H1 (cell line): ENCODE measurements at regions not wholly inside any gene's neighbourhood (a gene's known extent, or its start where the extent isn't known, plus 50 kb on each side); places are given as distances from the start of the nearest gene placed in this dataset.

ENCODE experiments used
- ASH2L ChIP-seq: fragments of 200-600, 300-600 bp; sonication (generic); IDR thresholded peaks from one replicate; pipeline ENCODE4 v1.7.1; 2017; ENCODE audit warnings: low read length
- EZH2 ChIP-seq: fragments of 200-600 bp; sonication (generic); IDR thresholded peaks from 2 replicates; pipeline ENCODE4 v1.7.1; 2012; ENCODE audit warnings: low read depth, mild to moderate bottlenecking, moderate library complexity, low read length, inconsistent platforms; ENCODE audit not compliant: severe bottlenecking
- KDM1A ChIP-seq: fragments of 200-600, 300-600 bp; sonication (generic); IDR thresholded peaks from 2 replicates; pipeline ENCODE4 v1.7.1; 2016; ENCODE audit warnings: mild to moderate bottlenecking, low read length, borderline replicate concordance
- NANOG ChIP-seq: IDR thresholded peaks from 2 replicates; pipeline ENCODE4 v1.6.1; 2011; ENCODE audit warnings: low read length, low read depth, mild to moderate bottlenecking, inconsistent platforms; ENCODE audit not compliant: insufficient read depth, poor library complexity, severe bottlenecking
- SP1 ChIP-seq: IDR thresholded peaks from 2 replicates; pipeline ENCODE4 v1.6.1; 2011; ENCODE audit warnings: low read depth, low read length
- SRF ChIP-seq: IDR thresholded peaks from 2 replicates; pipeline ENCODE4 v1.6.1; 2011; ENCODE audit warnings: mild to moderate bottlenecking, low read depth, low read length, moderate library complexity
- TF ChIP-seq, protein P1 (sequence below): fragments of 300-600 bp; sonication (generic); IDR thresholded peaks from 2 replicates; pipeline ENCODE4 v1.7.1; 2012; ENCODE audit warnings: low read length, moderate library complexity, mild to moderate bottlenecking, inconsistent platforms; ENCODE audit not compliant: insufficient replicate concordance
- TF ChIP-seq, protein P2 (sequence below): IDR thresholded peaks from 2 replicates; pipeline ENCODE4 v1.6.1; 2011; ENCODE audit warnings: low read length, improper control_type of control experiment

- TF ChIP-seq, protein P1, sequence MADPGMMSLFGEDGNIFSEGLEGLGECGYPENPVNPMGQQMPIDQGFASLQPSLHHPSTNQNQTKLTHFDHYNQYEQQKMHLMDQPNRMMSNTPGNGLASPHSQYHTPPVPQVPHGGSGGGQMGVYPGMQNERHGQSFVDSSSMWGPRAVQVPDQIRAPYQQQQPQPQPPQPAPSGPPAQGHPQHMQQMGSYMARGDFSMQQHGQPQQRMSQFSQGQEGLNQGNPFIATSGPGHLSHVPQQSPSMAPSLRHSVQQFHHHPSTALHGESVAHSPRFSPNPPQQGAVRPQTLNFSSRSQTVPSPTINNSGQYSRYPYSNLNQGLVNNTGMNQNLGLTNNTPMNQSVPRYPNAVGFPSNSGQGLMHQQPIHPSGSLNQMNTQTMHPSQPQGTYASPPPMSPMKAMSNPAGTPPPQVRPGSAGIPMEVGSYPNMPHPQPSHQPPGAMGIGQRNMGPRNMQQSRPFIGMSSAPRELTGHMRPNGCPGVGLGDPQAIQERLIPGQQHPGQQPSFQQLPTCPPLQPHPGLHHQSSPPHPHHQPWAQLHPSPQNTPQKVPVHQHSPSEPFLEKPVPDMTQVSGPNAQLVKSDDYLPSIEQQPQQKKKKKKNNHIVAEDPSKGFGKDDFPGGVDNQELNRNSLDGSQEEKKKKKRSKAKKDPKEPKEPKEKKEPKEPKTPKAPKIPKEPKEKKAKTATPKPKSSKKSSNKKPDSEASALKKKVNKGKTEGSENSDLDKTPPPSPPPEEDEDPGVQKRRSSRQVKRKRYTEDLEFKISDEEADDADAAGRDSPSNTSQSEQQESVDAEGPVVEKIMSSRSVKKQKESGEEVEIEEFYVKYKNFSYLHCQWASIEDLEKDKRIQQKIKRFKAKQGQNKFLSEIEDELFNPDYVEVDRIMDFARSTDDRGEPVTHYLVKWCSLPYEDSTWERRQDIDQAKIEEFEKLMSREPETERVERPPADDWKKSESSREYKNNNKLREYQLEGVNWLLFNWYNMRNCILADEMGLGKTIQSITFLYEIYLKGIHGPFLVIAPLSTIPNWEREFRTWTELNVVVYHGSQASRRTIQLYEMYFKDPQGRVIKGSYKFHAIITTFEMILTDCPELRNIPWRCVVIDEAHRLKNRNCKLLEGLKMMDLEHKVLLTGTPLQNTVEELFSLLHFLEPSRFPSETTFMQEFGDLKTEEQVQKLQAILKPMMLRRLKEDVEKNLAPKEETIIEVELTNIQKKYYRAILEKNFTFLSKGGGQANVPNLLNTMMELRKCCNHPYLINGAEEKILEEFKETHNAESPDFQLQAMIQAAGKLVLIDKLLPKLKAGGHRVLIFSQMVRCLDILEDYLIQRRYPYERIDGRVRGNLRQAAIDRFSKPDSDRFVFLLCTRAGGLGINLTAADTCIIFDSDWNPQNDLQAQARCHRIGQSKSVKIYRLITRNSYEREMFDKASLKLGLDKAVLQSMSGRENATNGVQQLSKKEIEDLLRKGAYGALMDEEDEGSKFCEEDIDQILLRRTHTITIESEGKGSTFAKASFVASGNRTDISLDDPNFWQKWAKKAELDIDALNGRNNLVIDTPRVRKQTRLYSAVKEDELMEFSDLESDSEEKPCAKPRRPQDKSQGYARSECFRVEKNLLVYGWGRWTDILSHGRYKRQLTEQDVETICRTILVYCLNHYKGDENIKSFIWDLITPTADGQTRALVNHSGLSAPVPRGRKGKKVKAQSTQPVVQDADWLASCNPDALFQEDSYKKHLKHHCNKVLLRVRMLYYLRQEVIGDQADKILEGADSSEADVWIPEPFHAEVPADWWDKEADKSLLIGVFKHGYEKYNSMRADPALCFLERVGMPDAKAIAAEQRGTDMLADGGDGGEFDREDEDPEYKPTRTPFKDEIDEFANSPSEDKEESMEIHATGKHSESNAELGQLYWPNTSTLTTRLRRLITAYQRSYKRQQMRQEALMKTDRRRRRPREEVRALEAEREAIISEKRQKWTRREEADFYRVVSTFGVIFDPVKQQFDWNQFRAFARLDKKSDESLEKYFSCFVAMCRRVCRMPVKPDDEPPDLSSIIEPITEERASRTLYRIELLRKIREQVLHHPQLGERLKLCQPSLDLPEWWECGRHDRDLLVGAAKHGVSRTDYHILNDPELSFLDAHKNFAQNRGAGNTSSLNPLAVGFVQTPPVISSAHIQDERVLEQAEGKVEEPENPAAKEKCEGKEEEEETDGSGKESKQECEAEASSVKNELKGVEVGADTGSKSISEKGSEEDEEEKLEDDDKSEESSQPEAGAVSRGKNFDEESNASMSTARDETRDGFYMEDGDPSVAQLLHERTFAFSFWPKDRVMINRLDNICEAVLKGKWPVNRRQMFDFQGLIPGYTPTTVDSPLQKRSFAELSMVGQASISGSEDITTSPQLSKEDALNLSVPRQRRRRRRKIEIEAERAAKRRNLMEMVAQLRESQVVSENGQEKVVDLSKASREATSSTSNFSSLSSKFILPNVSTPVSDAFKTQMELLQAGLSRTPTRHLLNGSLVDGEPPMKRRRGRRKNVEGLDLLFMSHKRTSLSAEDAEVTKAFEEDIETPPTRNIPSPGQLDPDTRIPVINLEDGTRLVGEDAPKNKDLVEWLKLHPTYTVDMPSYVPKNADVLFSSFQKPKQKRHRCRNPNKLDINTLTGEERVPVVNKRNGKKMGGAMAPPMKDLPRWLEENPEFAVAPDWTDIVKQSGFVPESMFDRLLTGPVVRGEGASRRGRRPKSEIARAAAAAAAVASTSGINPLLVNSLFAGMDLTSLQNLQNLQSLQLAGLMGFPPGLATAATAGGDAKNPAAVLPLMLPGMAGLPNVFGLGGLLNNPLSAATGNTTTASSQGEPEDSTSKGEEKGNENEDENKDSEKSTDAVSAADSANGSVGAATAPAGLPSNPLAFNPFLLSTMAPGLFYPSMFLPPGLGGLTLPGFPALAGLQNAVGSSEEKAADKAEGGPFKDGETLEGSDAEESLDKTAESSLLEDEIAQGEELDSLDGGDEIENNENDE, result no peak
- TF ChIP-seq, protein P2, sequence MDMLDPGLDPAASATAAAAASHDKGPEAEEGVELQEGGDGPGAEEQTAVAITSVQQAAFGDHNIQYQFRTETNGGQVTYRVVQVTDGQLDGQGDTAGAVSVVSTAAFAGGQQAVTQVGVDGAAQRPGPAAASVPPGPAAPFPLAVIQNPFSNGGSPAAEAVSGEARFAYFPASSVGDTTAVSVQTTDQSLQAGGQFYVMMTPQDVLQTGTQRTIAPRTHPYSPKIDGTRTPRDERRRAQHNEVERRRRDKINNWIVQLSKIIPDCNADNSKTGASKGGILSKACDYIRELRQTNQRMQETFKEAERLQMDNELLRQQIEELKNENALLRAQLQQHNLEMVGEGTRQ, result no peak
- TF ChIP-seq KDM1A (no peak), EZH2 (no peak), ASH2L (no peak), SP1 (no peak), NANOG (no peak), SRF (no peak)
These were observed 259.4 kb downstream of the NR2F2 start (continued) for GRCh38 chr15:96589864-96590263.
